GM21529 (cell line): ENCODE measurements at regions not wholly inside any gene's neighbourhood (a gene's known extent, or its start where the extent isn't known, plus 50 kb on each side); places are given as distances from the start of the nearest gene placed in this dataset.
"Not testable (repeated sequence)": the region's sequence is repeated elsewhere in the genome, so short reads cannot be mapped to it uniquely, and the experiment has no call there.

Experiments used
- ATAC-seq: cut with Tn5 transposase; IDR thresholded peaks from one replicate; pipeline ENCODE4 v1.9.1; 2021; ENCODE audit not compliant: unreplicated experiment

DNA sequence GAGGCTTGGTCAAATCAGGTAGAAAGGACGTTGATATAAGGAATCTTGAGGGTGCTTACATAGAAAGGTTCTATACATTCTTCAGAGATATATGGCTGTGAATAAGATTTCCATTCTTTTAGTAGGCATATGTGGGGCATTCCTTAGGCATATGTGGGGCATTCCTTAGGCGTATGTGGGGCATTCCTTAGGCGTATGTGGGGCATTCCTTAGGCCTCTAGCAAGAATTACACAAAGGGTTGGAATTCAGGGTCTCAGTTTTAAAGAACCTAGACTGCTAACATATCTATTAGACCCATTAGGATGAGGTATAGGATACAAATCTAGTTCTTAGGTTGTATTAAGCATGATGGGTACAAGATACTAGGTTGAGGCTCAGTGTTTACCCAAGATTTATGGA is 607.8 kb downstream of the SI start:
- no peak for ATAC-seq

DNA sequence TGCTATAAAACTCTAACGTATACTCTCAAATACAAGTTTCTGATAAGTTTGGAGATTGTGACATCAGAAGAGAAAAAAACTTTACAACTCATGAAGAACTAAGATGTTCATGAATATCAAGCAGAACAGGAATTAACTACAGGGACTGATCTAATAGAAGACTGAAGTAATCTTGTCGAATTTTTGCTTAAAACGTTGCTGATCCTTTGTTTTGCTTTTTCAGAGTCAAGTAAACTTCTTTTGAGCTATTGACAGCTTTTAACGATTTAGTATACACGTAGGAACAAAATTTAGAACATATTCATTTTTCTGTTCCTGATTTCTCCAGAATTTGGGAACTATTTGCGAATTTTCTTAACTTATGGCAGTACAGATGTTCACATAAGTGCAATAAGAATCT is 610.2 kb downstream of the SI start:
- no peak for ATAC-seq

GRCh38 chr3:164467007-164467406 is 611.3 kb downstream of the SI start:
- no peak for ATAC-seq

- ATAC-seq = no peak
These were observed 613.1 kb downstream of the SI start for GRCh38 chr3:164465172-164465571.

GRCh38 chr3:164460851-164461250 is 617.4 kb downstream of the SI start:
- no peak for ATAC-seq

GRCh38 chr3:164459521-164460151 is 618.7 kb downstream of the SI start:
- ATAC-seq = no peak

DNA sequence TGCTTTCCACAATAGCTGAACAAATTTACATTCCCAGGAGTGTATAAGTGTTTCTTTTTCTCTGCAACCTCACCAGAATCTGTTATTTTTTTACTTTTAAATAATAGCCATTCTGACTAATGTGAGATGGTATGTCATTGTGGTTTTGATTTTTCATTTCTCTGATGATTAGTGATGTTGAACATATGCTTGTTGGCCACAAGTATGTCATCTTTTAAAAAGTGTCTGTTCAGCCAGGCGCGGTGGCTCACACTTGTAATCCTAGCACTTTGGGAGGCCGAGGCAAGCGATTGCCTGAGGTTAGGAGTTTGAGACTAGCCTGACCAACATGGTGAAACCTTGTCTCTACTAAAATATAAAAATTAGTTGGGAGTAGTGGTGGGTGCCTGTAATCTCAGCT is 619.3 kb downstream of the SI start:
- ATAC-seq = no peak

DNA sequence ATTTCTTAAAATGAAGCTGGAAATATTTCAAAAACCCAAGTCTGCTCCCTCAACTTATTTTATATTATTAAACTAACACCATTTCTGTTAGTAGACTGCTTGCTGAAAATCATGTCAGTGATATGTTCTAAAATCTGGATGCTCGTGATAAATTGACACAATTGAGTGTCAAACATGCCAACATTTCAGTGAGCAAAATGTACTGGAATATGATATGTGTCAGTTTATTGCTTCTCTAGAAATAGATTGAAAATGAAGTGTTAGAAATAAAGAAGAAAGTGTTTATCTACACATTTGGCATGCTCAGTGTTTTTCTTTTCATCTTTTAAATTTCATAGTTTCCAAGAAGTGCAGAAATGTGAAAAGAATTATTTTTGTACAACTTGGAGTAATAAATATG is 624.6 kb downstream of the SI start:
- no peak for ATAC-seq

DNA sequence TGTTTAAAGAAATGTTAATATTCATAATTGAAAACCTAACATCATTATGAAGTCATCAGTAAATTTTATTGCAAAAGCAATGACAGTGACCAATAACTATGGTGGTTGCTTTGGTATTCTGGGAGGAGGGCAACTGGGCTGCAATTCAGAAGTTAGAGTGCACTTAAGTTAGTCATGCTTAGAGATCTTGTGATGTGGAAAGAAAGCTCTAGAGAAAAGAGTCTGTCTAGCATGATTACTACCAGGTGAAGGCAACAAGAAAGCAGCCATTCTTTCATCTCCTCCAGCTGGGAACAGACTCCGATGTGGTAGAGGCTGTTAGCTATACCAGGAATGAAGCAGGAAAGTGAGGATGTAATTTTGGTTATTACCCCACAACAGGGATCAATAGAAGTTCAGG is 625.6 kb downstream of the SI start:
- ATAC-seq = no peak

DNA sequence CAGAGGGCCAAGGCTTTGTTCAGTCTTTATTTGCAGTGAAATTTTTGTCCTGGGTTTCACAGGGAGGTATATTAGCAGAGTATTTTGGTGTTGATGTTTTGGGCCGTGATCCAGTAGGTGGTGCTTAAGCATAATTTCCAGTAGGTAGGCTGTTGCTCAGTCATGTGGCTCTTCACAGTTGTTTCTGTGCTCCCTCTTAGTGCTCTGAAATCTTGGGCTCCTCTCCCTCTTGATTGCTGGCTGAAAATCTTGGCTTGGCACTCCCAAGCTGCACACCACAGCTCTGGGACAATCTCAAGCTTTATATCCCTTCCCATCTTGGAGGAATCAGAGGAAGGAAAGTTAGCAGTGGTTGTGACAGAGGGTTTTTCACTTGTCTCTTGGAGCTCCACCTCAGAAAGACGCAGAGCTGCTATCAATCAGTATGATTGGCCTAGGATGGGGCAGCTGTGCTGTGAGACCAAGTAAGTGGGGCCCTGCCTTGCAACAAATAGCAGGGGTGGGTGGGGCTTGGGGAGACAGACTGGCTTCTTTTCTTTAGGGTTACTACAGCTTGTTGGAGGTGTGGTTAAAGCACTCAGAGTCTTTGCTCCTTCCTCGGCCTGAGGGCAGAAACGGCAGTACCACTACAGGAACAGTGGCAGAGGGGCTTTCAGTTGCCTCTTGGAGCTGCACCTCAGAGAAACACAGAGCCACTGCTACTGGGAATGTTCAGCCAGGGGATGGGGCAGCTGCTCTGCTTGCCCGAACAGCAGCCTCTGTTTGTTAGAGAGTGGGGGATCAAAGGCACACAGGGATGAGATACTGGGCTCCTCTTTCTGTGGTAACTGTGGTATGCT is 627.0 kb downstream of the SI start:
- no peak for ATAC-seq

DNA sequence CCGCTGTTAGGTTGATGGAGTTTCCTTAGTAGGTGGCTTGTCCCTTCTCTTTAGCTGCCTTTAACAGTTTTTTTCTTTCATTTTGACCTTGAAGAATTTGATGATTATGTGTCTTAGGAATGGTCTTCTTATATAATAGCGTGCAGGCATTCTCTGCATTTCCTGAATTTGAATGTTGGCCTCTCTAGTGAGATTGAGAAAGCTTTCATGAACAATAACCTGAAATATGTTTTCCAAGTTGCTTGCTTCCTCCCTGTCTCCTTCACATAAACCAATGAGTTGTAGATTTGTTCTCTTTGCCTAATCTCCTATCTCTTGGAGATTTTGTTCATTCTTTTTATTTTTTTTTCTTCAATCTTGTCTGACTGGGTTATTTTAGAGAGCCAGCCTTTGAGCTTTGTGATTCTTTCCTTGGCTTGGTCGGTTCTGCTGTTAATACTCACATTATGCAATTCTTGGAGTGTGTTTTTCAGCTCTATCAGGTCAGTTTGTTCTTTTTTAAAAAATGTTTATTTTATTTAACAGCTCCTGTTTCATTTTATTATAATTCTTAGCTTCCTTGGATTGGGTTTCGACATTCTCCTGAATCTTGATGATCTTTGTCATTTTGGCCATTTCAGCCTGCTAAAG is 627.9 kb downstream of the SI start:
- ATAC-seq = no peak

GRCh38 chr3:164419220-164419619 is 659.1 kb downstream of the SI start:
- ATAC-seq = no peak

DNA sequence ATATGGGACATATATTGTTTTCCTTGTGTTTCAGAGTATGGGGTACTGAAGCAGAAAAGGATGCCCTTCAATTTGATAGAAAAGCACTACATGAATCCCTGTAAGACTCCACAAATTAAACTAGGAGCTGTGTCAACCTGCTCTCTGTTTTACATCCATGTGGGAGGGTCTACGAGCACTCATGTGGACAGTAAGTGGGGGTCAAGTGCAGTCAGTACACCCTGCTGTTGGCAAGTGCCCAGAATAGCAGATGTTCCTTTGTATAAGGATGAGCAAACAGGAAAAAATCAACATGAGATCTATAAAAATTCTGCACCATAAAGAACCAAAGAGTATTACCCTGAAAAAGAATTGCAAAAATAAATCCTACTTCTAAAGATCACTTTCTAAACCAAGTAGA is 659.9 kb downstream of the SI start:
- no peak for ATAC-seq

- ATAC-seq = no peak
These were observed 660.3 kb downstream of the SI start for GRCh38 chr3:164417955-164418354.

DNA sequence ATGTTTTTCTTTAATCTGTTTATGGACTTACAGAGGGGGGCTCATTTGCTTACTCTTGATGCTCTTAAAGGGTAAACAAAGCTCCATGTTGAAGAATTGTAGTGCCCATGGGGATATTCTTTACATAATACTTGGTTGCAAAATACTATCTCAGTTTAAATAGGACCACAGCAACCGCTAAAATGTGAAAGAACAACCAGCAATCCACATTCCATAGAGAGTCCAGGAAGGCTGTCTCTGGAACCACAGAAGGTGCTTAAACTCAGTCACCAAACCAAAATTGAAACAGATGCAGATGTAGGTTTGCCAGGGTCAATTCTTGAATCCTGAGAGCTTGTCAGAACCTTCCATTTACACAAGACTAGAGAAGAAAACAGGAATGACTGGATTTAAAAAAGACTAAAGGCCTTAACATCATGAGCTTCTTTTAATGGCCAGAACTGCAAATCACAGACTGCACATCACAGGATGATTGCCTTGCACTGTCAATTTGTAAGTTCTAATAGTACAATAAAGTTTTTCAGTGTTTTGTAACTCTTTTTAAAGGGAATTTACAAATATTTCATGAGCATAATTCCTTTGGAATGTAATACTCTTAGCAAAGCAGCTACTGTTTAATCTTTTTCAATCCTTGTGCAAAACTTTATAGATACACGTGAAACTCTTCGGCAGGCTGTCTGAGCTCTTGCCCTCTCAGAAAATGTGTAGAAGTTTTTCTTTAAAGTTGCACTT is 661.6 kb downstream of the SI start:
- ATAC-seq = no peak

DNA sequence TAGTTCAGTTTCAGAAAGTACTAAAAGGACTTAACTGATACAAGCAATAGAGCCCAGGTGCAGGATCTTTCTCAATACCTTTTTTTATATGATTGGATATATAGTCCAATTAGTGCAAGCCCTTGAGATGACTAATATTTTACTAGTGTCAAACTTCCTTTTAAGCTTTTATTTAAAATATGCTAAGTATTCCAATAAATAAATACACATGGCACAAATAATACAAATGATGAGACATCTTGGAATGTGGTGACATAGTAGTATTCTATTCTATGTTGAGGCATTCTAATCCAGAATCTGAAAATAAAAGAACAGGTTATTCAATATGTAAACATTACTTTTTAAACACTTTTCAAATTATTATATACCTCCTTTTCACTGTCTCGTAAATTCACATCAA is 670.0 kb downstream of the SI start:
- ATAC-seq = no peak

- ATAC-seq = no peak
These were observed 671.2 kb downstream of the SI start for GRCh38 chr3:164407111-164407510.

GRCh38 chr3:164406281-164406680 is 672.0 kb downstream of the SI start:
- no peak for ATAC-seq

- ATAC-seq = no peak
These were observed 676.4 kb downstream of the SI start for GRCh38 chr3:164401923-164402322.

- ATAC-seq = not testable (repeated sequence)
These were observed 676.9 kb downstream of the SI start for GRCh38 chr3:164401440-164401839.

- ATAC-seq = no peak
These were observed 680.8 kb downstream of the SI start for GRCh38 chr3:164397462-164397861.

DNA sequence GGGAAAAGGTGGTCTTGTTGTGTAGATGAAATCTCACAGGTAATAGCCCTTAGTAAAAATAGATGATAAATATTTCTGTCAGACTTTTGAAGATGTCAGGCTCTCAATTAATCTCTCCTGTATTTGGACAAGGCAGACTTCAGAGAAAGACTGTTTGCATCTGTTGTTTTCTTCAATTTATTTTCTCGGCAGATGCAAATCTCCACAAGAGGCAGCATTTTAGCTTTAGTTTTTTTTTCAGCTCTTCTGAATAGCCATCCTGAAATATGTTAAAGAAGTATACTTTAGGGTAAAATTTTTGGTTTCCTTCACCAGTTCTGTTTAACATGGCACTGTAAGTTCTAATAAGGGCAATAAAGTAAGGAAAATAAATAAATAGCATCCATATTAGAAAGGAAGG is 685.1 kb downstream of the SI start:
- no peak for ATAC-seq
